Endothelial cell of umbilical vein (primary cell): ENCODE measurements at regions not wholly inside any gene's neighbourhood (a gene's known extent, or its start where the extent isn't known, plus 50 kb on each side); places are given as distances from the start of the nearest gene placed in this dataset.

Experiments
- BruUV-seq: library from RNA; stranded (reverse); fragments of 400-500 nt; replicated peaks from 2 replicates; lab custom pipeline; 2021; lab: Mats Ljungman, UMichigan
- CTCF ChIA-PET: fragments of 300-600, 350-600 bp; sonication (Branson Sonifier 250); formaldehyde crosslinking; loops from one replicate; lab custom pipeline; 2021; ENCODE audit warnings: antibody characterized with exemption, inconsistent platforms; lab: Charles Lee
- POLR2A ChIA-PET: fragments of 300-600, 350-600 bp; sonication (Branson Sonifier 250); formaldehyde crosslinking; loops from one replicate; lab custom pipeline; 2021; ENCODE audit warnings: antibody characterized with exemption, inconsistent platforms; lab: Charles Lee
- DNase-seq: peaks from one replicate; pipeline ENCODE4 v3.0.0-alpha.2; 2011; ENCODE audit warnings: low read depth, low spot score
- FAIRE-seq: peaks from 2 replicates; lab custom pipeline; 2011; peaks lifted over from hg19 to GRCh38; lab: Jason Lieb, UNC
- H2AFZ ChIP-seq: 2 replicates; pipeline ENCODE4 v1.6.0; 2012; ENCODE audit warnings: low read depth, low read length, control low read depth, inconsistent platforms
- H3K27ac ChIP-seq: 2 replicates; pipeline ENCODE4 v1.5.1; 2011; ENCODE audit warnings: low read depth, mild to moderate bottlenecking, control low read depth, low read length, moderate library complexity; ENCODE audit not compliant: insufficient read depth
- H3K27me3 ChIP-seq, 2 experiments: 2 replicates each; pipeline versions ENCODE4 v1.6.0 to v1.6.1; 2011; ENCODE audit warnings: low read length in 2 of 2, mixed read lengths in 1 of 2; ENCODE audit not compliant: control insufficient read depth in 2 of 2, insufficient read depth in 2 of 2
- H3K36me3 ChIP-seq, 2 experiments: 2 replicates in 1 of 2; 3 replicates in 1 of 2; pipeline ENCODE4 v1.5.1; 2011; ENCODE audit warnings: low read length in 2 of 2, mild to moderate bottlenecking in 1 of 2, moderate library complexity in 1 of 2; ENCODE audit not compliant: control insufficient read depth in 2 of 2, insufficient read depth in 2 of 2; ENCODE audit errors: extremely low read depth in 1 of 2
- H3K4me1 ChIP-seq: 3 replicates; pipeline ENCODE4 v1.5.1; 2011; ENCODE audit warnings: mild to moderate bottlenecking, low read length; ENCODE audit not compliant: control insufficient read depth, insufficient read depth; ENCODE audit errors: extremely low read depth
- H3K4me2 ChIP-seq: 2 replicates; pipeline ENCODE4 v1.6.1; 2011; ENCODE audit warnings: low read length, control low read depth, mixed read lengths; ENCODE audit not compliant: insufficient read depth
- H3K4me3 ChIP-seq, 3 experiments: fragments of 200-600 bp in 1 of 3; sonication (generic), shearing (Covaris generic) in 1 of 3; replicated peaks in 1 of 3; 2 replicates each; pipeline ENCODE4 v1.5.1; 2011 to 2016; ENCODE audit warnings: control low read depth in 3 of 3, low read length in 3 of 3, mild to moderate bottlenecking in 2 of 3, inconsistent platforms in 1 of 3, low read depth in 1 of 3, moderate library complexity in 1 of 3; ENCODE audit not compliant: insufficient read depth in 1 of 3
- H3K79me2 ChIP-seq: 2 replicates; pipeline ENCODE4 v1.6.0; 2012; ENCODE audit warnings: low read length, inconsistent platforms; ENCODE audit not compliant: control insufficient read depth, insufficient read depth
- H3K9ac ChIP-seq: replicated peaks from 2 replicates; pipeline ENCODE3; 2011; ENCODE audit warnings: low read length, control low read depth; ENCODE audit not compliant: insufficient read depth; ENCODE audit errors: extremely low read depth
- H3K9me1 ChIP-seq: replicated peaks from 3 replicates; pipeline ENCODE4 v1.6.0; 2011; ENCODE audit warnings: mild to moderate bottlenecking, low read length; ENCODE audit not compliant: control insufficient read depth, insufficient read depth; ENCODE audit errors: extremely low read depth
- H3K9me3 ChIP-seq: replicated peaks from 2 replicates; pipeline ENCODE4 v1.5.1; 2012; ENCODE audit warnings: low read length, inconsistent platforms; ENCODE audit not compliant: control insufficient read depth, insufficient read depth
- H4K20me1 ChIP-seq: replicated peaks from 2 replicates; pipeline ENCODE3; 2011; ENCODE audit warnings: mild to moderate bottlenecking, low read length; ENCODE audit not compliant: control insufficient read depth, insufficient read depth; ENCODE audit errors: extremely low read depth
- CTCF ChIP-seq, 2 donors: IDR thresholded peaks; 1 replicate in 1 of 2; 2 replicates in 1 of 2; pipeline ENCODE4 v1.5.1; 2011; ENCODE audit warnings: low read length in 2 of 2, mild to moderate bottlenecking in 2 of 2, moderate library complexity in 2 of 2, control low read depth in 1 of 2, inconsistent platforms in 1 of 2, low read depth in 1 of 2; ENCODE audit not compliant: insufficient read depth in 1 of 2; ENCODE audit errors: extremely low read depth in 1 of 2
- EZH2 ChIP-seq: IDR thresholded peaks from 2 replicates; pipeline ENCODE4 v1.6.1; 2012; ENCODE audit warnings: borderline replicate concordance, low read depth, mild to moderate bottlenecking, moderate library complexity, low read length, inconsistent platforms; ENCODE audit not compliant: severe bottlenecking
- FOS ChIP-seq: IDR thresholded peaks from 2 replicates; pipeline ENCODE4 v1.6.1; 2011; ENCODE audit warnings: mild to moderate bottlenecking, low read length, moderate library complexity, borderline replicate concordance; ENCODE audit not compliant: insufficient read depth
- GATA2 ChIP-seq: IDR thresholded peaks from 2 replicates; pipeline ENCODE4 v1.7.0; 2011; ENCODE audit warnings: low read depth, mild to moderate bottlenecking, moderate library complexity, mixed read lengths, low read length; ENCODE audit not compliant: insufficient read length, insufficient read depth
- JUN ChIP-seq: IDR thresholded peaks from 2 replicates; pipeline ENCODE4 v1.6.1; 2011; ENCODE audit warnings: borderline replicate concordance, low read depth; ENCODE audit not compliant: insufficient read length, insufficient read depth
- MAX ChIP-seq: IDR thresholded peaks from 2 replicates; pipeline ENCODE4 v1.6.1; 2011; ENCODE audit not compliant: insufficient read depth, insufficient read length
- MYC ChIP-seq: IDR thresholded peaks from one replicate; pipeline ENCODE4 v1.6.1; 2011; ENCODE audit warnings: mild to moderate bottlenecking, low read depth, low read length
- POLR2A ChIP-seq: IDR thresholded peaks from 2 replicates; pipeline ENCODE4 v1.6.1; 2012; ENCODE audit warnings: low read depth, mild to moderate bottlenecking, control low read depth, low read length
- POLR2AphosphoS5 ChIP-seq: IDR thresholded peaks from 2 replicates; pipeline ENCODE4 v1.6.1; 2012; ENCODE audit warnings: low read depth, mild to moderate bottlenecking, control low read depth, low read length, moderate library complexity; ENCODE audit not compliant: insufficient read depth
- dilution Hi-C: fragments of 300-500 bp; cut with MboI; formaldehyde crosslinking; loops from one replicate; pipeline ENCODE4 v1.15.0; 2019; ENCODE audit warnings: low sequenced_read_pairs; ENCODE audit not compliant: extremely low pct_ligation_motif_present
- intact Hi-C: fragments of 100-400 bp; cut with micrococcal nuclease; formaldehyde crosslinking; loops from one replicate; pipeline ENCODE4 v1.10.0; 2022

- Histone ChIP-seq H3K9ac (no peak overlapping the region), H3K4me2 (no peak overlapping the region), H3K4me3 (no peak overlapping the region), H3K79me2 (no peaks in the 10 kb centered on the region), H3K4me1 (no peaks in the 10 kb centered on the region), H2AFZ (no peak overlapping the region), H3K27ac (no peak overlapping the region), H3K36me3 (no peaks in the 10 kb centered on the region), H3K9me3 (peaks cover 4% of the 10 kb centered on the region), H3K27me3 (no peaks in the 10 kb centered on the region), H4K20me1 (no peaks in the 10 kb centered on the region), H3K9me1 (no peaks in the 10 kb centered on the region)
- intact Hi-C loops (no loop called here), dilution Hi-C loops (no loop called here)
- TF ChIP-seq CTCF (IDR thresholded peaks at IDR 0.05; ENCODE audit: extremely low read depth in 1 of 2, insufficient read depth in 1 of 2, low read depth in 1 of 2, low read length in 2 of 2): no peak
- no peak for TF ChIP-seq JUN
- TF ChIP-seq POLR2A: no peak
- TF ChIP-seq MYC: no peak
- no peak for TF ChIP-seq GATA2
- no peak for TF ChIP-seq FOS
- TF ChIP-seq POLR2AphosphoS5: no peak
- no peak for TF ChIP-seq MAX
- TF ChIP-seq EZH2: no peak
- BruUV-seq: no TSS peak
- DNase-seq: no peak
- POLR2A ChIA-PET: no interaction called here
- no peak for FAIRE-seq
- CTCF ChIA-PET: no interaction called here
These were observed 658.7 kb upstream of the CNTNAP5 start for GRCh38 chr2:123366239-123366837.
